ENCODE measurements at regions not wholly inside any gene's neighbourhood (a gene's known extent, or its start where the extent isn't known, plus 50 kb on each side); places are given as distances from the start of the nearest gene placed in this dataset.

DNA sequence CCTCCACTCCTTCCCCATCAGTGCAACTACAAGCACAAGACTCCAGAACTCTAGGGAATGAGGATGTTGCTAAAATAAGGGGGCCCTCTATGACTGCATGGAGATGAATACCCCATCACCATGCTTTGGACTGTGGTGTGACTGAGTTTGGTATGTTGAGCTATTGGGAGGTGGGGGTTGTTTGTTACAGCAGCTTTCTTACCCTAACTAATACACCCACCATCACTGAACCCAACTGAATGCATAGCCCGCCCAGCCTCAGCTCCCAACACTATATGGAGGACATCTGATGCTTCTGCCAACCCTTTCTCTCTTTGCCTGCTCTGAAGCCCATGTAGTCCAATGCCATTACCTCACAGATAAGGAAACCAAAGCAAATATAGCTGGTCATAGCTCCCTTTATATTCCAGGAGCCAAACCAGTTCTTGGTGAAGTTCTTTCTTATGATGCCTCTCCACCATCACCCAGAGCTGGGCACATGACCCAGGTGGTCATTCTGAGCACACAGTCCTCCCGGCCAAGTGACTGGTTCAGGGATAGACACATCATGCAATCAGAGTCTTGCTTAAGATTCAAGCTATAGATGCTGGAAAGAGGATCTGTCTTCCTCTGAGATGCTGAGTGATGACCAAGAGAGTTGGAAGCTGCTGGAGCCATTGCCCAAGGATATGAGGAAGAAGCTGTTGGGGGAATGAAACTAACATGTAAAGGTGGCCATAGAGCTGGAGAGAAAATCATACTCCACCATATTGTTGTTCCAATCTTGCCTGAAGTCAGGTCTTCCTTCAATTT is 155.6 kb upstream of the HAAO start:
- no peak overlapping the region for H3K27ac ChIP-seq (ENCODE audit: low read depth, low read length, poor library complexity, severe bottlenecking)

DNA sequence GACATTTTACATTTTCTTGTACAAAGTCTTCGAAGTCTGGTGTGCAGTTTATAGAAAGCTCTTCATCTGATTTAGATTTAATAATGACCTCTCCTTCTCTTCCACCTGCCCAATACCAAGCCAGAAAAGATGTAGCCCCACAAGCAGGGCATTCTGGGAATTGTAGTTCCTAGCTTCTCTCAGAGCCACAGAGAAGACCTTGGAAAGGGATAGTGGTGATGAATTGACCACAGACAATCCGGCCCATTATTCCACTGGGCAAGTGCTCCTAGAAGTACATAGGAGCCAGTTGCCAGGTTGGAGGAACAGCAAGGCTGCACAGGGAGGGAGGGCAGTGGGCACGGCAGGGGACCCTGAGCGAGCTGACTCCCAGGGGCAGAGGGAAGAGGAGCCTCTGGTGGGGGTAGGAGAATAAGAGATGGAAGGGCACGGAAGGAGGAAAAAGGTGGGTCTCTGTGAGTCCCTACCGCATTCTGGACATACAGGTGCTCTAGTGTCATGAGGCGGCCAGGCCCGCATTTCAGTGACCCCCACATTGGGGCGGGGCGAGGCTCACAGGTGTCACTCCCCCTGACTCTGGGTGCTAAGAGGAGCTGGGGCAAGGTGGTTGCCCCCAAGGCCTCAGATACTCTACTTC is 152.5 kb upstream of the HAAO start:
- Histone ChIP-seq H4K20me1 (ENCODE audit: insufficient read depth, low read length) (no peaks in the 10 kb centered on the region), H2AFZ (ENCODE audit: low read length) (no peak overlapping the region), H3K4me3 (ENCODE audit: low read depth, low read length, poor library complexity, severe bottlenecking) (no peak overlapping the region), H3K9me3 (ENCODE audit: low read length) (no peaks in the 10 kb centered on the region), H3K4me1 (ENCODE audit: insufficient read depth, low read length, poor library complexity, severe bottlenecking) (peaks cover 16% of the 10 kb centered on the region), H3K27ac (ENCODE audit: low read depth, low read length, poor library complexity, severe bottlenecking) (no peak overlapping the region), H3K79me2 (ENCODE audit: insufficient read depth, low read depth, low read length) (no peaks in the 10 kb centered on the region), H3K4me2 (ENCODE audit: low read length) (no peak overlapping the region), H3K9me2 (ENCODE audit: insufficient read depth, low read length) (no peaks in the 10 kb centered on the region), H3K36me3 (ENCODE audit: insufficient read depth, low read length) (no peaks in the 10 kb centered on the region)
- DNase-seq (ENCODE audit: low spot score) = no peak
- CTCF ChIA-PET (ENCODE audit: unreplicated experiment) = interaction anchor here (0.8 kb wide), 1 partner anchor 79 kb away, joined by 4 read pairs; no protein-coding TSS in a partner anchor
- no TSS peak for BruUV-seq (replicated peaks)
- intact Hi-C loops (cut with micrococcal nuclease; ENCODE audit: unreplicated experiment) = loop anchor here (5.0 kb wide), 2 partner anchors 118 to 597 kb away; no protein-coding TSS in a partner anchor
- POLR2A ChIA-PET = no interaction called here
- TF ChIP-seq, protein P1, sequence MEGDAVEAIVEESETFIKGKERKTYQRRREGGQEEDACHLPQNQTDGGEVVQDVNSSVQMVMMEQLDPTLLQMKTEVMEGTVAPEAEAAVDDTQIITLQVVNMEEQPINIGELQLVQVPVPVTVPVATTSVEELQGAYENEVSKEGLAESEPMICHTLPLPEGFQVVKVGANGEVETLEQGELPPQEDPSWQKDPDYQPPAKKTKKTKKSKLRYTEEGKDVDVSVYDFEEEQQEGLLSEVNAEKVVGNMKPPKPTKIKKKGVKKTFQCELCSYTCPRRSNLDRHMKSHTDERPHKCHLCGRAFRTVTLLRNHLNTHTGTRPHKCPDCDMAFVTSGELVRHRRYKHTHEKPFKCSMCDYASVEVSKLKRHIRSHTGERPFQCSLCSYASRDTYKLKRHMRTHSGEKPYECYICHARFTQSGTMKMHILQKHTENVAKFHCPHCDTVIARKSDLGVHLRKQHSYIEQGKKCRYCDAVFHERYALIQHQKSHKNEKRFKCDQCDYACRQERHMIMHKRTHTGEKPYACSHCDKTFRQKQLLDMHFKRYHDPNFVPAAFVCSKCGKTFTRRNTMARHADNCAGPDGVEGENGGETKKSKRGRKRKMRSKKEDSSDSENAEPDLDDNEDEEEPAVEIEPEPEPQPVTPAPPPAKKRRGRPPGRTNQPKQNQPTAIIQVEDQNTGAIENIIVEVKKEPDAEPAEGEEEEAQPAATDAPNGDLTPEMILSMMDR (conservative IDR thresholded peaks at IDR 0.05; ENCODE audit: low read length) = no peak
- no peak for TF ChIP-seq EZH2phosphoT487 (IDR thresholded peaks at IDR 0.05; ENCODE audit: borderline replicate concordance, low read depth, low read length)

More for the DNA sequence above, 155.6 kb upstream of the HAAO start:
- intact Hi-C loops (cut with micrococcal nuclease; ENCODE audit: unreplicated experiment) = loop anchor here (1.0 to 5.0 kb wide), 6 partner anchors 75 to 594 kb away; no protein-coding TSS in a partner anchor
- peaks cover 19% of the 10 kb centered on the region for H3K4me1 ChIP-seq (ENCODE audit: insufficient read depth, low read length, poor library complexity, severe bottlenecking)
- H4K20me1 ChIP-seq (ENCODE audit: insufficient read depth, low read length) = no peaks in the 10 kb centered on the region
- BruUV-seq (replicated peaks) = no TSS peak
- H3K9me3 ChIP-seq (ENCODE audit: low read length) = no peaks in the 10 kb centered on the region
- H3K4me2 ChIP-seq (ENCODE audit: low read length) = no peak overlapping the region
- no peak overlapping the region for H3K4me3 ChIP-seq (ENCODE audit: low read depth, low read length, poor library complexity, severe bottlenecking)
- CTCF ChIA-PET (ENCODE audit: unreplicated experiment) = interaction anchor here (0.6 to 1.7 kb wide), 2 partner anchors 272 to 281 kb away, joined by 3 to 6 read pairs; no protein-coding TSS in a partner anchor
- TF ChIP-seq EZH2phosphoT487 (IDR thresholded peaks at IDR 0.05; ENCODE audit: borderline replicate concordance, low read depth, low read length) = no peak
- TF ChIP-seq, protein P1 (conservative IDR thresholded peaks at IDR 0.05; ENCODE audit: low read length) = no peak
- POLR2A ChIA-PET = interaction anchor here (0.6 to 1.2 kb wide), 3 partner anchors 26 to 536 kb away, joined by 3 read pairs; no protein-coding TSS in a partner anchor
- H3K36me3 ChIP-seq (ENCODE audit: insufficient read depth, low read length) = no peaks in the 10 kb centered on the region
- no peak overlapping the region for H2AFZ ChIP-seq (ENCODE audit: low read length)
- no peaks in the 10 kb centered on the region for H3K79me2 ChIP-seq (ENCODE audit: insufficient read depth, low read depth, low read length)
- DNase-seq (ENCODE audit: low spot score) = no peak
- no peaks in the 10 kb centered on the region for H3K9me2 ChIP-seq (ENCODE audit: insufficient read depth, low read length)

Measured in OCI-LY7 (cell line).